Type B pancreatic cell (in vitro differentiated cells): ENCODE measurements at regions not wholly inside any gene's neighbourhood (a gene's known extent, or its start where the extent isn't known, plus 50 kb on each side); places are given as distances from the start of the nearest gene placed in this dataset.
A peak's percentile ranks its signal among the peaks of the same experiment; 100 is the strongest.

Source experiments
- DNase-seq: peaks from one replicate; pipeline ENCODE4 v3.0.0; 2021; ENCODE audit warnings: mixed read lengths; ENCODE audit not compliant: unreplicated experiment; ENCODE audit errors: extremely low spot score
- H3K27ac Mint-ChIP-seq: 2 replicates; pipeline ENCODE4 v1.8.0; 2021; ENCODE audit warnings: mild to moderate bottlenecking, mixed read lengths
- H3K27me3 Mint-ChIP-seq: 2 replicates; pipeline ENCODE4 v1.8.0; 2021; ENCODE audit warnings: mixed read lengths
- H3K36me3 Mint-ChIP-seq: 2 replicates; pipeline ENCODE4 v1.8.0; 2021; ENCODE audit warnings: mixed read lengths
- H3K4me1 Mint-ChIP-seq: one replicate; pipeline ENCODE4 v1.8.0; 2021; ENCODE audit warnings: mixed read lengths; ENCODE audit not compliant: unreplicated experiment
- H3K4me3 Mint-ChIP-seq: 2 replicates; pipeline ENCODE4 v1.8.0; 2021; ENCODE audit warnings: mild to moderate bottlenecking, mixed read lengths
- H3K9me3 Mint-ChIP-seq: 2 replicates; pipeline ENCODE4 v1.8.0; 2021; ENCODE audit warnings: mixed read lengths
- TF ChIP-seq, protein P1 (sequence below): fragments of 200-600 bp; sonication (generic); conservative IDR thresholded peaks from 2 replicates; pipeline ENCODE4 v1.5.0; 2021; ENCODE audit warnings: antibody characterized with exemption, mild to moderate bottlenecking

- Mint-ChIP-seq H3K4me1 (peaks cover 15% of the 10 kb centered on the region), H3K36me3 (peaks cover 5% of the 10 kb centered on the region), H3K27me3 (peaks cover 37% of the 10 kb centered on the region), H3K9me3 (peaks cover 6% of the 10 kb centered on the region), H3K27ac (no peak overlapping the region), H3K4me3 (no peak overlapping the region)
- TF ChIP-seq, protein P1, sequence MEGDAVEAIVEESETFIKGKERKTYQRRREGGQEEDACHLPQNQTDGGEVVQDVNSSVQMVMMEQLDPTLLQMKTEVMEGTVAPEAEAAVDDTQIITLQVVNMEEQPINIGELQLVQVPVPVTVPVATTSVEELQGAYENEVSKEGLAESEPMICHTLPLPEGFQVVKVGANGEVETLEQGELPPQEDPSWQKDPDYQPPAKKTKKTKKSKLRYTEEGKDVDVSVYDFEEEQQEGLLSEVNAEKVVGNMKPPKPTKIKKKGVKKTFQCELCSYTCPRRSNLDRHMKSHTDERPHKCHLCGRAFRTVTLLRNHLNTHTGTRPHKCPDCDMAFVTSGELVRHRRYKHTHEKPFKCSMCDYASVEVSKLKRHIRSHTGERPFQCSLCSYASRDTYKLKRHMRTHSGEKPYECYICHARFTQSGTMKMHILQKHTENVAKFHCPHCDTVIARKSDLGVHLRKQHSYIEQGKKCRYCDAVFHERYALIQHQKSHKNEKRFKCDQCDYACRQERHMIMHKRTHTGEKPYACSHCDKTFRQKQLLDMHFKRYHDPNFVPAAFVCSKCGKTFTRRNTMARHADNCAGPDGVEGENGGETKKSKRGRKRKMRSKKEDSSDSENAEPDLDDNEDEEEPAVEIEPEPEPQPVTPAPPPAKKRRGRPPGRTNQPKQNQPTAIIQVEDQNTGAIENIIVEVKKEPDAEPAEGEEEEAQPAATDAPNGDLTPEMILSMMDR, result no peak
- DNase-seq, result no peak
These were observed 242.6 kb downstream of the GATA3 start for GRCh38 chr10:8297107-8297506.

GRCh38 chr10:8297959-8298358 lies 243.5 kb downstream of the GATA3 start:
- Mint-ChIP-seq H3K36me3 (peaks cover 5% of the 10 kb centered on the region), H3K27me3 (peaks cover 37% of the 10 kb centered on the region), H3K27ac (no peak overlapping the region), H3K4me3 (no peak overlapping the region), H3K9me3 (peaks cover 6% of the 10 kb centered on the region), H3K4me1 (peaks cover 15% of the 10 kb centered on the region)
- DNase-seq, result no peak
- TF ChIP-seq, protein P1, result no peak

DNA sequence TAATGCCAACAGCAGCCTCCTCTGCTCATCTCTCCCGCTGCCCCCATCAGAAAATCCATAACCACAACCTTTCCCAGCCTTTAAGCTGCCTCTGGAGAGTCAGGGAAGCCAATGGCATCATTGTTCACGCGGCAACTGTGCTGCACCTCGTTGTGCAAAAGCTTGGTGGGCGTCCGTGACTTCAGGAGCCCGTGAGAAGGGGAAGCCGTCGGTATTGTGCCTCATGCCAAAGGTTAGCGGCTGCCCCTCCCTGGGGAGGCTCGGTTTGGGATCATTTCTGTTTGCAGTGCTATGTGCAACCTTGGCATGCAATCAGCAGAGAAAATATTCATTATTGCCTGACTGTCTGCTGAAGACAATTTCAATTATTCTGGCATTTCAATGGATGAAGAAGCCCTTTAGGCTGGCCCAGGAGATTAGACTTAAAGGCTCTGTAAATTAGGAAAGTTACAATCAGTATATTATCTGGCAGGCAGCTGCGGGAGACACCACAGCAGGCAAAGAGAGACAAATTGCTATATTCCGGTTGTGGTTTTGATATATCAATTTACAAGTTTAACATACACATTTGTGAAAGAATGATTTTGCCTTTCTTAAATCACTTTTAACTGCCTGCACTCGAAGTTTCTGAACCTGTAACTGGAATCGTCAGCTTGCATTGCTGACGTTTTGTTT lies 244.5 kb downstream of the GATA3 start:
- Mint-ChIP-seq H3K27ac (no peak overlapping the region), H3K27me3 (peaks cover 40% of the 10 kb centered on the region), H3K4me1 (peaks cover 15% of the 10 kb centered on the region), H3K36me3 (peaks cover 5% of the 10 kb centered on the region), H3K9me3 (peaks cover 6% of the 10 kb centered on the region), H3K4me3 (no peak overlapping the region)
- no peak for DNase-seq
- TF ChIP-seq, protein P1, result no peak

DNA sequence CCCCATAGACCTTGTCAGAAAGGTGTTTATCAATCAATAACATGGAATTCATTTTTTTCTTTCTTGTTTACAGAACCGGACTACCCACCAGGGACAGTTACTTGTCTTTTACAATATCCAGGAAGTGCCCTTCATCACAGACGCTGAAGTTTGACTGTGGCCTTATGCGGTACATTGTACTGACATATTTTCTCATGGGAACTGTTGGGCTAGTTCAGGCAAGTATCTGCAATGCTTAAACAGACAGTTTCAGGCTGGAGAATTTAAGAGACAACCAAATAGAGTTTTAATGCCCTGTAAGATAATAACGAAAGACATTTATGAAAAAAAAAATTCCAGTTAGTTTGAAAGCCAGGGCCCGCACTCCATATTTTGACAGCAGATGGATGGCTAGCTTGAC lies 246.4 kb downstream of the GATA3 start:
- Mint-ChIP-seq H3K27me3 (peaks cover 38% of the 10 kb centered on the region), H3K27ac (peak overlapping the region; percentile 62), H3K36me3 (peaks cover under 1% of the 10 kb centered on the region), H3K9me3 (no peaks in the 10 kb centered on the region), H3K4me3 (no peak overlapping the region), H3K4me1 (peaks cover 15% of the 10 kb centered on the region)
- DNase-seq, result no peak
- TF ChIP-seq, protein P1, result no peak

DNA sequence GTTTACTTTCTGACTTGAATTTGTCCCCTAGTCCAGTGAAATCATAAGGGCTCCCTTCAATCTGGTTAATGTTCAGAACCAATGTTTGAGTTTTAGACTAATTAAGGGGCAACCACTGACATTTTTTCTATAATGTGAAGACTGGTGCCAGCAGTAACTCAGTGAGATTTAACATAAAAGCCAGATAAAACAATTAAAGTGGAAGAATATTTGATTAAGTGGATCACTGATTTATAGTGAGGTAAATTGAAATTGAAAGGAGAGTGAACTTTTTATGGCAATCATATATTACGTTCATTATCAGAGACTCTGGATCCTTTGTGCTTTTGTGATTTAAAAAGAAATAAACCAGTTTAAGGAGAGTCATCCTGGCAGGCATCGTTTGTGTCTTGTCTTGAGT lies 246.8 kb downstream of the GATA3 start:
- no peak overlapping the region for H3K4me3 Mint-ChIP-seq
- peaks cover 39% of the 10 kb centered on the region for H3K27me3 Mint-ChIP-seq
- H3K4me1 Mint-ChIP-seq, result peaks cover 15% of the 10 kb centered on the region
- TF ChIP-seq, protein P1, result no peak
- H3K36me3 Mint-ChIP-seq, result no peaks in the 10 kb centered on the region
- peak overlapping the region; percentile 62 for H3K27ac Mint-ChIP-seq
- no peak for DNase-seq
- H3K9me3 Mint-ChIP-seq, result no peaks in the 10 kb centered on the region
